ENCODE measurements at regions not wholly inside any gene's neighbourhood (a gene's known extent, or its start where the extent isn't known, plus 50 kb on each side); places are given as distances from the start of the nearest gene placed in this dataset.
"Not testable (repeated sequence)": the region's sequence is repeated elsewhere in the genome, so short reads cannot be mapped to it uniquely, and the experiment has no call there.

DNA sequence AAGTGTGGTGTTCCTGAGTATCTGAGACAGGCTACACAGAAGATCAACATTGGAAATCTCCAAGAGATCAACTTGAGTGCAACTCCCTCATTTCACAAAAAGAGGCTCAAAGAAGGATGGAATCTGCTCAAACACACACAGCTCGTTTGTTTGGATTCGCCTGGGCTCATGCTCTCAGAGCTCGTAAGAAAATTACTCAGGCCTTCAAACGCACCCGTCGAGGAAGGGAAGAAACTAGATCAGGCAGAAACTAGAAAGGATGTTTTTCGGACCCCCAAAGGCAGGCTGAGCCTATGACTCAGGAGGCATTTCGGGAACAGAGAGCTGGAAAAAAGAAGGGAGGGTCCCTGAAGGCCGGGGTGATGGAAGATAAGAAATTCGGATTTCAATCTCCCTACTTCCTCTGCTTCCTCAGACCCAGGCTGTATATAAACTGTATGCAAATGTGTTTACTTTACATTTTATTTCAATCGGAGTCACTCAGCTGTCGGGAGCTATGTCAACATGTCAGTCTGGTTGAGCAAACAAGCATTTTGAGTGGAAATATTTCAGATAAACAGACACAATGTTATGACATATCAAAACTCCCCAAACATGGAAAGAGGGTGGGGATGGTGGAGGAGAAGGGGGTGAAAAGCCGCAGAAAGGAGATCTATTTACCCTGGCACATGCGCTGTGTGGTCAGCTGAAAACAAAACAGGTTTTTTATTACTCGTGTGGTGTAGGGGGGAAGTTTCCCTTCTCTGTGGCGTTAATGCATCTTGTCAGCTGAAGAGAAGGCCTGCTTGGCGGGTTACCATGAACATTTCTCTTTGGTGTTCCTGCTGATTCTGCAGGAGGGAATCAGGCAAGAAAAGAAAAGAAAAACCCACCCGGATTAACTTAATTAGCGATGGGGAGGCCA is 129.1 kb upstream of the TBX3 start:
- DNase-seq (ENCODE audit: low spot score) = no peak

- no peak for DNase-seq (ENCODE audit: low spot score)
These were observed 128.4 kb upstream of the TBX3 start for GRCh38 chr12:114812384-114812783.

- DNase-seq (ENCODE audit: low spot score) = no peak
These were observed 125.1 kb upstream of the TBX3 start for GRCh38 chr12:114809097-114809496.

GRCh38 chr12:114801381-114801780 is 117.4 kb upstream of the TBX3 start:
- DNase-seq (ENCODE audit: low spot score) = not testable (repeated sequence)

GRCh38 chr12:114800566-114800965 is 116.6 kb upstream of the TBX3 start:
- not testable (repeated sequence) for DNase-seq (ENCODE audit: low spot score)

- DNase-seq (ENCODE audit: low spot score) = peak; percentile 86
These were observed 115.9 kb upstream of the TBX3 start for GRCh38 chr12:114799574-114800487.

- DNase-seq (ENCODE audit: low spot score) = no peak
These were observed 110.1 kb upstream of the TBX3 start for GRCh38 chr12:114794049-114794558.

DNA sequence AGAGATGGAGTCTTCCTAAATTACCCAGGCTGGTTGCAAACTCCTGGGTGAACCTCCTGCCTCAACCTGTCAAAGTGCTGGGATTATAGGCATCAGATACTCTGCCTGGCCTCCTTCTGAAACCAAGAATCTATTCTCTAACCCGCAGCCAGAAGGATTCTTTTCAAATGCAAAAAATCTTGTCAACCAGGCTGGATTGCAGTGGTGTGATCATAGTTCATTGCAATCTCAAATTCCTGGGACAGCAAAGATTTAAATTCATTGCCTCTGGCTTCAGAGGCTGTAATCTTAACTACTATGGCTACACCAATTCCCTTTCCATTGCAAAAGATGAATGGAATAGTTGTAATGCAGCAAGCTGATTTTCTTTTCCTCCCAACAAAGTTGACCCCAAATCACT is 106.3 kb upstream of the TBX3 start:
- DNase-seq (ENCODE audit: low spot score) = no peak

- DNase-seq (ENCODE audit: low spot score) = no peak
These were observed 105.8 kb upstream of the TBX3 start for GRCh38 chr12:114789821-114790220.

DNA sequence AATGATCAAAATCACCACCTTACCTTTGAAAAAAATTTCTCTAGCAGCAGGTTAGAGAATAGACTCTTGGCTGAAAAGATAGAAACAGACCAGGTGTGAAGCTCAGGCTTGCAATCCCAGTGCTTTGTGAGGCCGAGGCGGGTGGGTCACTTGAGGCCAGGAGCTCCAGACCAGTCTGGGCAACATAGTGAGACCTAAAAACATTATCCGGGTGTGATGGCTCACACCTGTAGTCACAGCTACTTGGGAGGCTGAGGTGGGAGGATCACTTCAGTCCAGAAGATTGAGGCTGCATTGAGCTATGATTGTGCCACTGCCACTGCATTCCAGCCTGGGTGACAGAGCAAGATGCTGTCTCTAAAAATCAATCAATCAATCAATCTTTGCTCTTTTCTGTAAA is 105.3 kb upstream of the TBX3 start:
- DNase-seq (ENCODE audit: low spot score) = no peak

DNA sequence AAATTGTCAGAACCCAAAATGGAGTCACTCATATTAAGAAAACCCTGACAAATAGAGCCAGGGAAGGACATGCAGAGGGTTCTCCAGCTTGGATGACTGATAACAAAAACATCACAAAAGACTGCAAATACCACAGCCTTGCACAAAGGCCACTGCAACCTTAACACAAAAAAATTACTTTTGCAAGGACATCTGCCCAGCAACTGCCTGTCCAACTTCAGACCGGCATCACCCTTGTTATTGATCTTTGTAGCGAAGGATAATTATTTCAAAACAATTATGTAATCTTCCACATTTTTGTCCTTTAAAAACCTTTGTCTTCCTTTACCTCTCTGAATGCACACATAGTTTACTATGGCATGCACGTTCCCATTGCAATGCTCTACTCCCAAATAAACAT is 100.6 kb upstream of the TBX3 start:
- no peak for DNase-seq (ENCODE audit: low spot score)

GRCh38 chr12:114783089-114783618 is 99.2 kb upstream of the TBX3 start:
- DNase-seq (ENCODE audit: low spot score) = no peak

- DNase-seq (ENCODE audit: low spot score) = no peak
These were observed 96.9 kb upstream of the TBX3 start for GRCh38 chr12:114780746-114781399.

DNA sequence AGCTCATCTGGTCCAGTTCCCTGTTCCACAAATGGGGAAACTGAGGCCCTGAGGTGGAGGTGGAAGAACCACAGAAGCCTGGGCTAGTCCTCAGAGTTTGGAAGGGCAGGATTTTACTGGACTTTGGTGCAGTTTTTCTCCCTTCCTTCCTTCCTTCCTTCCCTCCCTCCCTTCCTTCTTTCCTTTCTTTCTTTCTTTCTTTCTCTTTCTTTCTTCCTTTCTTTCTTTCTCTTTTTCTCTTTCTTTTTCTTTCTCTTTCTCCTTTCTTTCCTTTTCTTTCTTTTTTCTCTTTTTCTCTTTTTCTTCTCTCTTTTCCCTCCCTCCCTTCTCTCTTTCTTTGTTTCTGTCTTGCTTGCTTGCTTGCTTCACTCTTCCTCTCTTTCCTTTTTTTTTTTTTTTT is 95.7 kb upstream of the TBX3 start:
- DNase-seq (ENCODE audit: low spot score) = no peak

DNA sequence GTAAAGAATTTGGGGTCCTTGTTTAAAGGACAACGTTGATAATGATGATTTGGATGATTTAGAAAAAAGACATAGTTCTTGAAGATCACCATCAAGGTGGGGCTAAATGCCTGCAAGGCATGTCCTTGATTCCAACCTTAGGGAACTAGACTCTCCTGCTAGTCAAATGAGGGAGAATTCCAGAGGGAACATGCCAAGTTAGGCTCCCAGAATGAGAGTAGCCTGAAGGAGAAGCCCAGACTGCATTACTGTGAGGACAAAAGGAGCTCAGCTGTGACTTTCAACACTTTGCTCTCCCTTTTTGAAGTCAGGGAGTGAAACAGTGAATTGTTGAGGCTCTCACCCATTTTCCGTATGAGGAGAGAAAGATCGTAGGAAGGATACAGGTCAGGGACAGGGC is 95.2 kb upstream of the TBX3 start:
- DNase-seq (ENCODE audit: low spot score) = no peak

GRCh38 chr12:114776731-114777442 is 92.9 kb upstream of the TBX3 start:
- no peak for DNase-seq (ENCODE audit: low spot score)

GRCh38 chr12:114774699-114775098 is 90.7 kb upstream of the TBX3 start:
- DNase-seq (ENCODE audit: low spot score) = no peak

GRCh38 chr12:114774197-114774596 is 90.2 kb upstream of the TBX3 start:
- no peak for DNase-seq (ENCODE audit: low spot score)

DNA sequence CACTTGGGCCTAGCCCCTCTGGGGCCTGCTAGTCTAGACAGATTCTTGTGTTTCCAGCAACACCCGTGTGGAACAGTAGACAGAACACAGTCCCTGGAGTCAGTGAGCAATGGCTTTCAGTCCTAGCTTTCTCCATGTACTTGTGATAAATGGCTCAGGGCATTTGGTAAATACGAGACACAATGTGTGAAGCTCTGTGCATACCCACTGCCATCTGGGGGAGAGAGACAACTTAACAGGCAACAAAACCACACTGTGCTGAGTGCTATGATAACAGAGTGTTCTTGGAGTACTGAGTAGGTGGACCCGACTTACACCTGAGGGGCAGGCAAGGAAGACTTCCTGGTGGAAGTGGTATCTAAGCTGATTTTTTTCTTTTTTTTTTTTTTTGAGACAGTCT is 86.3 kb upstream of the TBX3 start:
- DNase-seq (ENCODE audit: low spot score) = no peak

GRCh38 chr12:114769634-114770033 is 85.7 kb upstream of the TBX3 start:
- no peak for DNase-seq (ENCODE audit: low spot score)

All from ecto neural progenitor cell (in vitro differentiated cells).